GM04503 (cell line): ENCODE measurements at regions not wholly inside any gene's neighbourhood (a gene's known extent, or its start where the extent isn't known, plus 50 kb on each side); places are given as distances from the start of the nearest gene placed in this dataset.

Experiments
- DNase-seq: peaks from one replicate; pipeline ENCODE4 v3.0.0-alpha.2; 2012; ENCODE audit warnings: low read depth

GRCh38 chr6:91633374-91634111, 1046.7 kb upstream of the MAP3K7 start:
- DNase-seq: no peak

GRCh38 chr6:91632308-91632707, 1045.4 kb upstream of the MAP3K7 start:
- DNase-seq: no peak

- no peak for DNase-seq
These were observed 1044.4 kb upstream of the MAP3K7 start for GRCh38 chr6:91631227-91631626.

- no peak for DNase-seq
These were observed 1040.0 kb upstream of the MAP3K7 start for GRCh38 chr6:91626911-91627310.

- DNase-seq: no peak
These were observed 1026.6 kb upstream of the MAP3K7 start for GRCh38 chr6:91613481-91613880.

GRCh38 chr6:91611190-91611589, 1024.3 kb upstream of the MAP3K7 start:
- no peak for DNase-seq

GRCh38 chr6:91608428-91608827, 1021.6 kb upstream of the MAP3K7 start:
- DNase-seq: no peak

- DNase-seq: no peak
These were observed 1019.5 kb upstream of the MAP3K7 start for GRCh38 chr6:91606148-91606901.

- DNase-seq: no peak
These were observed 1013.7 kb upstream of the MAP3K7 start for GRCh38 chr6:91600561-91600960.

GRCh38 chr6:91590191-91590590, 1003.3 kb upstream of the MAP3K7 start:
- DNase-seq: no peak

GRCh38 chr6:91580635-91581034, 993.8 kb upstream of the MAP3K7 start:
- DNase-seq: no peak

- DNase-seq: no peak
These were observed 988.2 kb upstream of the MAP3K7 start for GRCh38 chr6:91575032-91575431.

GRCh38 chr6:91573826-91574416, 987.0 kb upstream of the MAP3K7 start:
- no peak for DNase-seq

- no peak for DNase-seq
These were observed 986.0 kb upstream of the MAP3K7 start for GRCh38 chr6:91572878-91573277.

- DNase-seq: no peak
These were observed 982.2 kb upstream of the MAP3K7 start for GRCh38 chr6:91569071-91569470.

- no peak for DNase-seq
These were observed 979.6 kb upstream of the MAP3K7 start for GRCh38 chr6:91566467-91566866.

- DNase-seq: no peak
These were observed 978.3 kb upstream of the MAP3K7 start for GRCh38 chr6:91565207-91565606.

- no peak for DNase-seq
These were observed 976.1 kb upstream of the MAP3K7 start for GRCh38 chr6:91562955-91563354.

- DNase-seq: no peak
These were observed 973.5 kb upstream of the MAP3K7 start for GRCh38 chr6:91560409-91560808.

- no peak for DNase-seq
These were observed 954.0 kb upstream of the MAP3K7 start for GRCh38 chr6:91540902-91541301.

GRCh38 chr6:91539456-91539855, 952.6 kb upstream of the MAP3K7 start:
- no peak for DNase-seq

GRCh38 chr6:91538622-91539021, 951.8 kb upstream of the MAP3K7 start:
- no peak for DNase-seq

- no peak for DNase-seq
These were observed 947.7 kb upstream of the MAP3K7 start for GRCh38 chr6:91534614-91535013.
